RCC 7860 (cell line): ENCODE measurements at regions not wholly inside any gene's neighbourhood (a gene's known extent, or its start where the extent isn't known, plus 50 kb on each side); places are given as distances from the start of the nearest gene placed in this dataset.
A peak's percentile ranks its signal among the peaks of the same experiment; 100 is the strongest.
"Not testable (repeated sequence)": the region's sequence is repeated elsewhere in the genome, so short reads cannot be mapped to it uniquely, and the experiment has no call there.

Experiments used
- DNase-seq: peaks from one replicate; pipeline ENCODE4 v3.0.0-alpha.2; 2015; ENCODE audit warnings: low spot score
- FAIRE-seq: peaks from 2 replicates; lab custom pipeline; 2012; peaks lifted over from hg19 to GRCh38; lab: Jason Lieb, UNC

DNA sequence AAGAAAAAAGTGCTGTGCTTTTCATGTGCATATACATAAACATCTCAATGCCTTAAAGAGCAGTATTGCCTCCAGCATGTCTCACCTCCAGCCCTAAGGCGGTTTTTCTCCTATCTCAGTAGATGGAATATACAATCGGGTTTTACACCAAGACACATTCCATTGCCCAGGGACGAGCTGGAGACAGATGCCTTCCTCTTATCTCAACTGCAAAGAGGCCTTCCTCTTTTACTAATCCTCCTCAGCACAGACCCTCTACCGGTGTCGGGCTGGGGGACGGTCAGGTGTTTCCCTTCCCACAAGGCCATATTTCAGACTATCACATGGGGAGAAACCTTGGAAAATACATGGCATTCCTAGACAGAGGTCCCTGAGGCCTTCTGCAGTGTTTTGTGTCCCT lies 385.3 kb downstream of the AMY1C start:
- not testable (repeated sequence) for DNase-seq, FAIRE-seq

DNA sequence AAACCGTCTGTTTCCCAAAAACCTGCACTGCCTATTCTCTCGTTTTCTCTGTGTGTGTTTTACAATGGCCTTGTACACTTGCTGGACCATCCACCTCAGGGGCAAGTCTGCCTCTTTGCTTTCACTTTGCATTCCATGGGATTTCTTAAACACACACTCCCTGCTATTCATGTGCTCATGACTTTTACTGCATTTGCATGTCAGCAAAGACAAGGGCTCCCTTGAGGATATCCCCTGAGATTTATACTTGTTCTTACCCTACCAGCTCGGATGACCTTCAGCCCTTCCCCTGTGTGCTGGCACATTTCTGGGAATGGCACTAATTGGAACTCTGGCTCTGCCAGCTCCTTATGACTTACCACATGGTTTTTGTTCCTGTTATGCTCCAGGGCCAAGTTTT lies 386.9 kb downstream of the AMY1C start:
- FAIRE-seq, result no peak
- DNase-seq, result no peak

DNA sequence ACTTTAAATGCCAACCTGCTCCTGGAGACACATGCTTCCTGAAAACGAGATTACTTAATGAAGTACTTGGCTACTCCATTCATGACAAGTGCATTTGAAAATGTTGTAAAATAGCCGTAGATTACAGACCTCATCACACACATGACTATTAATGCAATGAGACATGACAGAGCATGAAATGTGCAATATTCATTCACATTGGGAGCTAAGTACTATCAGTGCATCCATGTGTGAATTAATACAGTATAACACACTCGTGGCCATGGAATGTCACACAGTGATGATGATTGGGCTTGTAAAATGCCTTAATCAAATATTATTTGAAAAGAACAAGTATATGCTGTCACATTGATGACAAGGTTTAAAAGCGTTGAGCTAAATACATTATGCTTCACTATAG lies 407.0 kb downstream of the AMY1C start:
- FAIRE-seq, result no peak
- no peak for DNase-seq

DNA sequence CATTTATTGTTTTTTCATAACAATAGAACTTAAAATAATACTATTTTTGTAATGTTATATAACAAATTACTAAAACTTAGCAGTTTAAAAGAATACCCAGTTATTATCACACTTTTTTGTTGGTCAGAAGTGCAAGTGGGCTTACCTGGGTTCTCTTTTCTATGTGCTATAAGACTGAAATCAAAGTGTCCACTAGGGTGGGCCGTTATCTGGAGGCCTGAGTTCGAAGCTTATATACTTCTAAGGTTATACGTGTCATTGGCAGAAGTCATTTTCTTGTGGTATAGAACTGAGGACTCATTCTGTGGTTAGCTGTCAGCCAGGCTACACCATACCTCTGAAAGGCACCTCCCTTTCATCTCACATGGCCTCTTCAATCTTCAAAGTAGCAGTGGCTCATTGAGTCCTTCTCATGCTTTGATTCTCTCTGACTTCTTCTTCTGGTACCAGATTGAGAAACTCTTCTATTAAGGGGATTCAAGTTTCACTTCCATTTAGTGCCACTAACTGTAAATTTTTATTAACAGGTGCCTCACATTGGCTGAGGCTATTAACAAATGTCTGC lies 414.3 kb downstream of the AMY1C start:
- DNase-seq (no peak), FAIRE-seq (no peak)

DNA sequence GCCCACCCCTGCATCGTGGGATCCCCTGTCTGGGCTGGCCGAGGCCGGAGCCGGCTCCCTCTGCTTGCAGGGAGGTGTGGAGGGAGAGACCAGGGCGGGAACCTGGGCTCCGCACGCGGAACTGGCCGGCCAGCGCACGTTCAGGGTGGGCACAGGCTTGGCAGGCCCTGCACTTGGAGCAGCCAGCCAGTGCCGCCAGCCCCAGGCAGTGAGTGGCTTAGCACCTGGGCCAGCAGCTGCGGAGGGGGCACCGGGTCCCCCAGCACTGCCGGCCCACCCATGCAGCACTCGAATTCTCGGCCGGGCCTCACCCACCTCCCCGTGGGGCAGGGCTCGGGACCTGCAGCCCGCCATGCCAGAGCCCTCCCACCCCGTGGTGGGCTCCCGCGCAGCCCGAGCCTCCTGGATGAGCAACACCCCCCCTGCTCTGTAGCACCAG lies 422.6 kb downstream of the AMY1C start:
- FAIRE-seq (no peak), DNase-seq (no peak)

DNA sequence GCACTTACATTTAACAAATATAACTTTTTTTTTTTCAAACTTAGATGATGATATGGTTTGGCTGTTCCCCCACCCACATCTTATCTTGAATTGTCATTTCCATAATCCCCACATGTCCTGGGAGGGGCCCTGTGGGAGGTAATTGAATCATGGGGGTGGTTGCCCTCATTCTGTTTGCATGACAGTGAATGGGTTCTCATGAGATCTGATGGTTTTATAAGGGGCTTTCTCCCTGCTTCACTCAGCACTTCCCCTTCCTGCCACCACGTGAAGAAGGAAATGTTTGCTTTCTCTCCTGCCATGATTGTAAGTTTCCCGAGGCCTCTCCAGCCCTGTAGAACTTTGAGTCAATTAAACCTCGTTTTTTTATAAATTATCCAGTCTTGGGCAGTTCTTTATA lies 432.6 kb downstream of the AMY1C start:
- no peak for FAIRE-seq

DNA sequence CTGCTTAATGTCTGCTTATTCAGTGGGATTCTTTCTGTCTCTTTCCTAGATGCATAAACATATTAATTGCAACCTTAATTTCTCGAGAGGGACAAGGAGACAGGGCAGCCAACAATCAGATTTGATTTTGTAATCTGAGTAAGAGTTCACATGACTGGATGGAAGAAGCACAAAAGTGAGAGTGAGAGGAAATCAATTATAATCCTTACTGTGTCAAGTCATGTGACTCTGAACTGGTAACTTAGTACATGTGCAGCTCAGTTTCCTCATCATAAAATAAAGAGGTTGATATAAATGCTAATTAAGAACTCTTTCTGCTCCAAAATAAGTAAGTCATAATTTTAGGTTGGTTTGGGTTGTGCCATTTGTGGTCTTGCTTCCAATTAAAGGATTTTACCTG lies 439.5 kb downstream of the AMY1C start:
- DNase-seq (no peak), FAIRE-seq (no peak)

More for the DNA sequence above, 432.6 kb downstream of the AMY1C start:
- DNase-seq, result no peak

DNA sequence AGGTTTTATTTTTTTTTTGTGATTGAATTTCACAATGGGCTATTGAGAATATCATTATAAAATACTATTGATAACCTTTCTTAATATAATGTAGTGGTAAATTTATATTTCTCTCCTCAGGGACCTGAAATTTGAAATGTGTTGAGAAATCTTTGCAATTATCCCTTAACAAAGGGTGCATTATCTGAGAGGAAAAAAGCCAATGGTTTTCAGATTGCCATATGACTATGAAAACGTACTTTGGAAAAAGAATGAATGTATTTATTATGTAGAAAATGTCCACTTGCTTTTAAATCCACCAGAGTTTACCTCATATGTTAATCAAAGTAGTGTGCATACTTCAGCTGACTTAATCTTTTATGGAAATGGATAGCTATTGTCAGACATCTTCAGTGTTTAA lies 441.1 kb downstream of the AMY1C start:
- DNase-seq, result no peak
- no peak for FAIRE-seq

DNA sequence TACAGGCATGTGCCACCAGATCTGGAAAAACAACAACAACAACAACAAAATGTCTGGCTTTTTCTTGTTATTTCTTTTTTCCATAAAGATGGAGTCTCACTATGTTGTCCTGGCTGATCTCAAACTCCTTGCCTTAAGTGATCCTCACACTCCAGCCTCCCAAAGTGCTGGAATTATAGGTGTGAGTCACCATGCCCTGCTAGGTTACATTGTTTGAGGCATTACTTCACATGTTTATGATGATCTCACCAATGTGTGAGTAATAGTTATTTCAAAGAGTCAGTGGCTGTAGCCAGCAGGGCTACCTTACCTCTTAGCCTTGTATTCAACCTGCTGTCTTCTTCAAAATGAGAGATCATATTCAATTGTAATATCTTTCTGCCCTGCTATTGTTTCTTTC lies 445.7 kb downstream of the AMY1C start:
- DNase-seq (peak; percentile 41), FAIRE-seq (no peak)

DNA sequence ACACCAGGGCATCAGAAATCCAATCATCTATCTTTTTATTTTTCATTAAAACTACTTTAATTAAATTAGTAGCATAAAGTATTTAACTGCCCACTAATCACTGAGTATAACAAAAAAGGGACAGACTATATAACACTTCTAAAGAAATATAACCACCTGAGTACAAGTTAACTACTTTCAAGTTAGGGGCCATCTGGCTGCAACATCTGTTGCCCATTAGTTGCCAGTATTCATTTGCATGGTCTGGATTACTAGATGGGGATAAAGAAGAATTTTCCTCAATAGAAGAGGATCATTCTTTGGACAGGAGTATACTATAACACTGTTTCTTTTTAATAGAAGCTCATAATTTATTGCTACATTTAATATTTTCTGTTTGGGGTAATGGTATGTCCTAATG lies 446.4 kb downstream of the AMY1C start:
- no peak for DNase-seq
- FAIRE-seq, result no peak

DNA sequence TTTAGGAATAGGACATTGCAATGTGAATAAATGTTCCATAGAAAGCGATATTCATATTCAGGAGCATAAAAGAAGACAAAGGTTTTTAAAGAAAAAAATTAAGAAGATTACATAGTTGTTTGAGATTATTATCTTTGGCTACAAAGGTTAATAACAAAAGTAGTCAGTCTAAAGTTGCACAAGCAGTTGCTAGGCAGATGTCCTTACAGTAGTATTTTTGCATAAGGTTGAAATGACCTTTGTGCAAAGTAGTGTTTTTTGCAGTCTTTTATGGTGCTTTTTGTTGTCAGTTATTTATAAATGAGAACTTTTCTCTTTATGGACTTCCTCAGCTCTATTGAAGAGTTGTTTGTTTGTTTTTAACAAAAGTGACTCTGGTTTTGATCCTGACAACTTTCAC lies 447.8 kb downstream of the AMY1C start:
- no peak for DNase-seq
- no peak for FAIRE-seq

DNA sequence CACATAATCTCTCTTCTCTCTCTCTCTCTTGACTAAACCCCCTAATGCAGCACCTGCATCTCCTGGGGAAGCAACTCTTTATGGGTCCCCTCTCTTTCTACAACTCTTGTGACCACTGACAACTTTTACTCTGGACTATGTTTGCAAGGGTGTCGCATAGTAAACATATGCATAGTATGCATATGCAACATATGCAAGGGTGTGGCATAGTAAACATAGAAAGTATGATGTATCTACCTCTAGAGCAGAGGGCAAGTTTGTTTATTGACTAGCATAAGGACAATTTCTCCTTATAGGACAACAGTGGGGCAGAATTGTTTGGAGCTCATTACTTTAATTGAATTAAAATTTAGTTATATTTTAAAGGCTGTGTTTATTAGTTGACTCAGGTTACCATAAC lies 462.5 kb downstream of the AMY1C start:
- DNase-seq (no peak), FAIRE-seq (no peak)

DNA sequence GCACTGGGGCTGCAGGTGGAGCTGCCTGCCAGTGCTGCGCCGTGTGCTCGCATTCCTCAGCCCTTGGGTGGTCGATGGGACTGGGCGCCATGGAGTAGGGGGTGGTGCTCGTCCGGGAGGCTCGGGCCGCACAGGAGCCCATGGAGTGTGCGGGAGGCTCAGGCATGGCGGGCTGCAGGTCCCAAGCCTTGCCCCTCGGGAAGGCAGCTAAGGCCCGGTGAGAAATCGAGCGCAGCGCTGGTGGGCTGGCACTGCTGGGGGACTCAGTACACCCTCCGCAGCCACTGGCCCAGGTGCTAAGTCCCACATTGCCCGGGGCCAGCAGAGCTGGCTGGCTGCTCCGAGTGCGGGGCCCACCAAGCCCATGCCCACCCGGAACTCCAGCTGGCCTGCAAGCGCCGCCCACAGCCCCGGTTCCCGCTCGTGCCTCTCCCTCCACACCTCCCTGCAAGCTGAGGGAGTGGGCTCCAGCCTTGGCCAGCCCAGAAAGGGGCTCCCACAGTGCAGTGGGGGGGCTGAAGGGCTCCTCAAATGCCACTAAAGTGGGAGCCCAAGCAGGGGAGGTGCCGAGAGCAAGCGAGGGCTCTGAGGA lies 467.8 kb downstream of the AMY1C start:
- FAIRE-seq, DNase-seq: not testable (repeated sequence)

DNA sequence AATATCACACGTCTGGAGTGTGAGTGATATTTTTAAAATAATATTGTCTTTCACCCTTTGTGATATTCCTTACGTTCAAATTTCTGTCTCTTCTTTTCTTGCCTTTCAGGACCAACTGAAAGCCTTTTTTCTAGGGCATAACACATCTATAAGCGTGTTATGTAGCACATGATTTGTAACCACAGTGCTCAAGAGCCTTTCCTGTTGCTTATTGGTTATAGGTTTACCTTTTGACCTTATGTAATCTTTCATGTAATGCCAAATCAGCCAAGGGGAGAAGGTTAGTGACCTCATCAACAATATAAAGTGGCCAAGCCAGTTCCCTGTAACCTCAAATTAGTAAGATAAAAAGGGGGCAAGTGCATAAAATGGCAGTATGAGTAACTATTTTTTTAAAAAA lies 480.2 kb downstream of the AMY1C start:
- DNase-seq (no peak), FAIRE-seq (no peak)

DNA sequence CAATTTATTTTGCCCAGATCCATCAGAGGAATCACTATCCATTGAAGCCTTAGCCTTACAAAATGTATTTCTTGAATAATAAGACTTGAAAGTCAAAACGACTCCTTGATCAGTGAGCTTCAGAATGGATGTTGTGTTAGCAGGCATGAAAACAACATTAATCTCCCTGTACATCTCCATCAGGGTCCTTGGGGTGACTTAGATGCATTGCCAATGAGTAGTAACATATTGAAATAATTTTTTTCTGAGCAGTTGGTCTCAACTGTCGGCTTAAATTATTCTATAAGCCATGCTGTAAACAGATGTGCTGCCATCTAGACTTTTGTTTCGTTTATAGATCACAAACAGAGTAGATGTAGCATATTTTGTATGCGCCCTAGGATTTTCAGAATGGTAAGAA lies 482.0 kb downstream of the AMY1C start:
- FAIRE-seq (no peak), DNase-seq (no peak)

DNA sequence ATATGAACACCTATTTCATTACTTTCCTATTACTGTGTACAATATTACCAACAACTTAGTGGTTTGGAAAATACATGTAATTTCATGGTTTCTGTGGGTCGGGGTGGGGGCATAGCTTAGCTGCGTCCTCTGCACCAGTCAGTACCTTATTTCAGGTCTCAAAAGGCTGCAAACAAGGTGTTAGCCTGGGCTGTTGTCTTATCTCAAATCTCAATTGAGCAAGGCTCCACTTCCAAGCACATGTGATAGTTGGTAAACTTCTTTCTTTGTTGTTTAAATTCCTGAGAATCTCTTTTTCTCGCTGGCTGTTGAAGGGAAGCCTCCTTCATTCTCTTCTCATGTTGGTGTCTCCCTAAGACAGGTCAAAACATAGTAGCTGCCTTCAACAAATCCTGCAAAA lies 485.4 kb downstream of the AMY1C start:
- DNase-seq (no peak), FAIRE-seq (no peak)

DNA sequence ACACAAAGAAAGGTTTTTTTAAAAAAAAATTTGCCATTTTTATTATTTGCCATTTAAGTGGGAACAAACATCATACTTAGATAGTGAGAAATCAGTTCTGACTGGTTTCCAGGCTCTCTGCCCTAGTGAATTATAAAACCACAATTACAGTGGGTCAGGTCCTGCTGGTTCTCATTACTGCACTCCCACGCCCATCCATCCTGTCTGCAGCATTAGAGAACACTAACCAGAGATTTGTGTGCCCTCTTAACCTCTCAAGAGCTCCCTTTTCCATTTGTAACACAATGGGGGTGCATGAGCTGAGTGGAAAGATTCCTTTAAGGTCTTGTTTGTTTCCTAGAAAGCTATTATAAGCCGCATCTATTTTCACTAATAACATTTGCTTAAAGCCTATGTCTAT lies 489.3 kb downstream of the AMY1C start:
- DNase-seq, result no peak
- no peak for FAIRE-seq

DNA sequence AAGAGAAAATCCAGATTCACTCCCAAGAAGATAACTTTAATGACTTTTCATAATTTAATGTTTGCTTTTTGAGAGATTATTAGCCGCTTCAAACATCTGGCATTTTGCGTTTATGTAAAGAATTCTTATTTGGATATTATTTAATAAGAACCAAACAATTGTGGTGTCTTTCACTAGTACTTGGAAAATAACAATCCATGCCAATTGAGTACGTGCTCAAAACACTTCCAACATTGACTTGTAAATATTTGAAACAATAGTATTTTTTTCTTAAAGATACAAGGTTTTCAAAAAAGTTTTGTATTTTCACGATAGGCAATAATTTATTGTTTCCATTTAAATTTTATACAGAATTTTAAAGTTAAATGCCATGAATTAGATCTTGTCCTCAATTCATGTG lies 498.7 kb downstream of the AMY1C start:
- no peak for FAIRE-seq
- no peak for DNase-seq

DNA sequence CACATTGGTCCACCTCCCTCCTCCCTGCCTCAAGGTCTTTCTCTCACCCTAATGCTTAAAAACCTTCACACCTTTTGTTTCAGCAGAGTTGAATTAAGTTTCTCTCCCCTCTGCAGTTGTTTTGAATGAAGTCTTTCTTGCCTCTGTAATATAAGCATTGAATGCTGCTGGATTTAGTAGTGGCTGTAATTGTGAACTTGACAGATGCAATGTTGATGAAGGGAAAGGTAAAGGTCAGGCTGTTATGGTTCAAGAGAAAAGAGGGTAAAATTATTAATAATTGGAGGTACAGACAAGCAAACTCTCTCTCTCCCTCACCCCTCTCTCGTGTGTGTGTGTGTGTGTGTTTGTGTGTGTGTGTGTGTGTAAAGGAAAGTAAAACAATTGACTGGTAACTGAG lies 509.8 kb downstream of the AMY1C start:
- no peak for FAIRE-seq

DNA sequence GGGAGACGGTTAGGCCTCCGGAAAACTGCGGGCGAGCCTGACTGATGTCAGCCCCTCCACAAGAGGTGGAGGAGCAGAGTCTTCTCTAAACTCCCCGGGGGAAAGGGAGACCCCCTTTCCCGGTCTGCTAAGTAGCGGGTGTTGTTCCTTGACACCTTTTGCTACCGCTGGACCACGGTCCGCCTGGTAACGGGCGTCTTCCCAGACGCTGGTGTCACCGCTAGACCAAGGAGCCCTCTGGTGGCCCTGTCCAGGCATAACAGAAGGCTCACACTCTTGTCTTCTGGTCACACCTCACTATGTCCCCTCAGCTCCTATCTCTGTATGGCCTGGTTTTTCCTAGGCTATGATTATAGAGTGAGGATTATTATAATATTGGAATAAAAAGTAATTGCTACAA lies 513.4 kb downstream of the AMY1C start:
- not testable (repeated sequence) for FAIRE-seq, DNase-seq

More for the DNA sequence above, 509.8 kb downstream of the AMY1C start:
- no peak for DNase-seq

DNA sequence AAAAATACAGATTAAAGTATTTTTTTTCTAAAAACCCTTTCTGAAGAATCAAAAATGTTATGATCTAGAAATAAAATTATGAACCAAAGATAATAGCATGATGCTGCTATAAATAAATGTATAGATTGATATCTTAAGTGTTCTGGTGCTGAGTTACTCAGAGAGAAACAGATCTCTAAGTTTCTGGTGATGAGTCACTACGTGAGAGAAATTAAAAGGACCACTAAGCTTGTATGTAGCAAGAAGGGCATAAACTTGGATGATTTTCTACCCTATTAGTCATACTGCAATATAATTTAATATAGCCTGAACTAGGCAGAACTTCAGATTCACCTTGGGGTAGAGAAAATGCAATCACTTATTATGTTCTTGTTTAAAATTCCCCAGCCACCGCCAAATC lies 514.8 kb downstream of the AMY1C start:
- FAIRE-seq (no peak), DNase-seq (no peak)

DNA sequence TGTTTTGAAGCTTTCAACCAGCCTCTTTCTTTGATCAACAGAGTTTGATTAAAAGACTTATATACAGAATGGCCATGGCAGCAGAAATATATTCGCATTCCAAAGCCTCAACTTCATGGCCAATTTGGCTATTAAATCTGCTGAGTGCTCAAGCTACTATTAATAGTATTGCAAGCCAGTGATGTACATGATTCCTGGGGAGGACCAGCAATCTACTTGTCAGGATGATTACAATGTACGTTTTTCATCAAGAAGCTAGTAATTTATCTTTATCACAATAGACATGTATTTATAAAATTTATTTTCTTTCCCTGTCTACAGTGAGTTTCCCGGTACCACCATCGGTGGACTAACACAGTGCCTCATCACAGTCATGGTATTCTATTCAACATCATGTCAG lies 515.5 kb downstream of the AMY1C start:
- FAIRE-seq, result no peak
- DNase-seq, result no peak

DNA sequence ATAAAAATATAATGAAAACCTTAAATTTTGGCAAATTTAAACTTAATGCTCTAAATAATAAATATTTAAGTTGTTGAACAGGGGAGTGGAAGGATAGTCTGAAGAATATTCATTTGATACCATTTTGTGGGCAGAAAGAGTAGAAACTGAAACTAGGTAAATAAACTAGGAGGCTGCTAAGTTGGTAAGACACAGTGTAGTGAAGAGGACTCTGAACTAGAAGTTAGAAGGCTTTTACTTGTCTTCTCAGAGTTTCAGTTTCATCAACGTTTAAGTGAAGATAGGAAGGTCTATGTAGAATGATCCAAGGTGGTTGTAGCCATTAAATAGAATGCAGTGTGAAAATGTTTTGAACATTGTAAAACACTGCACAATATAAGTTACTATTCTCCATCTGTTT lies 516.9 kb downstream of the AMY1C start:
- DNase-seq (no peak), FAIRE-seq (no peak)
